ENCODE measurements at regions not wholly inside any gene's neighbourhood (a gene's known extent, or its start where the extent isn't known, plus 50 kb on each side); places are given as distances from the start of the nearest gene placed in this dataset.

DNA sequence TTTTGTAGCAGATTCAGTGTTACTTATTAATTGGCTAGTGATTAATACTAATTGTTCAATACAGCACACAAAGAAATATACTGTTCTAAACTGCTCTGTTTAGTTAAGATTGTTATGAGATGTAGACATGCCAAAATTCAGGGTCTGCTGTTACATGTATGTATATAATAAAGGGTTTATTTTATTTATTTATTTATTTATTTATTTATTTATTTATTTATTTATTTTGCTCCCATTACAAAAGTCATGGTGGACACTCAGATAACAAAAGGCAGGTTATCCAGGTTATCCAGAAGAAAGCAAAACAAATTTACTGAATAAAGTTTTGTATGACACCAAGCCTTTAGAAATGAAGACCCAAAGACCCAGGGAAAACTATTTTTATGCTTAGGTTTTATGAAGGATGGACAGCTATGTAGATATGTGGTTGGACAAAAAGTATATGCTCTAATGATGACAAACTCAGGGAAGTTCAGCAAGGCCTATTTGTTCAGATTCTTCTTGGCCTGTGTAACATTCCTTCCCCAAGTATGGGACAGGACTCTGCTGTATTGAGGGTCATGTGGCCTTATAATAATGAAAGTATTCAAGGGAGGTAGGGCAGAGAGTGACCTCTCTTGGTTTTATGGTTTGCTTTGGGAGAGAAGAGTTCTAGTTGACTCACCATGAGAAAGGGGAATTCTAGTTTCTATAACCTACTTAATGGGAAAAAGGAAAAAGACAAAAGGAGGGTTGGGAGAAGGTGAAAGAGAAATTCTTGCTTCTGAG lies 1056.8 kb downstream of the ROBO2 start:
- TF ChIP-seq CTCF (IDR thresholded peaks at IDR 0.05) (no peak), POLR2A (IDR thresholded peaks at IDR 0.05) (no peak)

Measured in adrenal gland (tissue), 5 donors.